ENCODE measurements at regions not wholly inside any gene's neighbourhood (a gene's known extent, or its start where the extent isn't known, plus 50 kb on each side); places are given as distances from the start of the nearest gene placed in this dataset.
"Not testable (repeated sequence)": the region's sequence is repeated elsewhere in the genome, so short reads cannot be mapped to it uniquely, and the experiment has no call there.

GRCh38 chr3:192992361-192992760 lies 74.7 kb upstream of the MB21D2 start:
- Histone ChIP-seq H3K36me3 (ENCODE audit: control insufficient read depth, low read length) (no peaks in the 10 kb centered on the region), H3K27ac (ENCODE audit: low read depth, low read length) (no peak overlapping the region), H3K4me1 (ENCODE audit: control insufficient read depth, low read length) (no peaks in the 10 kb centered on the region), H3K9me2 (replicated peaks; ENCODE audit: control insufficient read depth, low read length) (no peaks in the 10 kb centered on the region), H3F3A (ENCODE audit: control insufficient read depth, insufficient read depth) (no peaks in the 10 kb centered on the region), H3K9me3 (ENCODE audit: control insufficient read depth, insufficient read depth, low read length) (no peaks in the 10 kb centered on the region), H3K79me2 (ENCODE audit: control insufficient read depth, low read length) (no peaks in the 10 kb centered on the region), H3K4me3 (ENCODE audit: low read length) (no peak overlapping the region), H4K20me1 (ENCODE audit: control insufficient read depth, insufficient read depth, low read depth, low read length) (no peaks in the 10 kb centered on the region), H3K27me3 (ENCODE audit: control insufficient read depth, low read length) (no peaks in the 10 kb centered on the region), H3K4me2 (ENCODE audit: low read length) (no peak overlapping the region)
- TF ChIP-seq EZH2phosphoT487 (IDR thresholded peaks at IDR 0.05; ENCODE audit: borderline replicate concordance, low read length), result no peak
- no peak for TF ChIP-seq CTCF (IDR thresholded peaks at IDR 0.05; ENCODE audit: low read depth, low read length, poor library complexity, severe bottlenecking)

DNA sequence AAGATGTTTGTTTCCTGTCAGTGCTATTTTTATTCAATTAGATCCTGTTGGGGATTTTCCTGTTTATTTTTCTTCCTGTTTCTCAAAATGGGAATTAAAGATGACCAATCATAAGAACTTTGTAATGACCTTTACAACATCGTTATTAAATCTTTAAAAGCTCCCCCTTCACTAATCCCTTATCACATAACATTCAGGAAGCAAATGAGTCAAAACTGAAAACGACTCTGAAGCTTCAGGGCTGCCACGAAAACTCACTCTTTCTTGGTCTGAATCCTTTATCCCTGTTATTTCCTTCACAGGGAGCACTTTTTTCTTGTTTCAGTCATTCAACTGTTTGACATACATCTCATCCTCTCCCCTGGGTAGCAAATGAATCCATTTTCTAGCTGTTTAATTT lies 75.8 kb upstream of the MB21D2 start:
- H3K4me2 ChIP-seq (ENCODE audit: low read length), result no peak overlapping the region

DNA sequence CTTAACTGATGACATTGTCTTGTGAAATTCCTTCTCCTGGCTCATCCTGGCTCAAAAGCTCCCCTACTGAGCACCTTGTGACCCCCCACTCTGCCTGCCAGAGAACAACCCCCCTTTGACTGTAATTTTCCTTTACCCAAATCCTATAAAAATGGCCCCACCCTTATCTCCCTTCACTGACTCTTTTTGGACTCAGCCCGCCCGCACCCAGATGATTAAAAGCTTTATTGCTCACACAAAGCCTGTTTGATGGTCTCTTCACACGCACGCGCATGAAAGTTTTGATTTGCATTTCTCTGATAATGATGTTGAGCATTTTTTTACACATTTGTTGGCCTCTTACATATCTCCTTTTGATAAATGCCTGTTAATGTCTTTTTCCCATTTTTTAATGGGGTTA lies 83.5 kb upstream of the MB21D2 start:
- not testable (repeated sequence) for H3K9me3 ChIP-seq (ENCODE audit: control insufficient read depth, insufficient read depth, low read length); H3K79me2 ChIP-seq (ENCODE audit: control insufficient read depth, low read length); H3K27me3 ChIP-seq (ENCODE audit: control insufficient read depth, low read length); H3K27ac ChIP-seq (ENCODE audit: low read depth, low read length); H3K4me3 ChIP-seq (ENCODE audit: low read length); H3K9me2 ChIP-seq (replicated peaks; ENCODE audit: control insufficient read depth, low read length); H3K4me2 ChIP-seq (ENCODE audit: low read length); H3F3A ChIP-seq (ENCODE audit: control insufficient read depth, insufficient read depth); H3K4me1 ChIP-seq (ENCODE audit: control insufficient read depth, low read length); H4K20me1 ChIP-seq (ENCODE audit: control insufficient read depth, insufficient read depth, low read depth, low read length); H3K36me3 ChIP-seq (ENCODE audit: control insufficient read depth, low read length)

More for the DNA sequence above, 75.8 kb upstream of the MB21D2 start:
- H3K27me3 ChIP-seq (ENCODE audit: control insufficient read depth, low read length), result no peaks in the 10 kb centered on the region
- TF ChIP-seq EZH2phosphoT487 (IDR thresholded peaks at IDR 0.05; ENCODE audit: borderline replicate concordance, low read length), result no peak
- no peak for TF ChIP-seq CTCF (IDR thresholded peaks at IDR 0.05; ENCODE audit: low read depth, low read length, poor library complexity, severe bottlenecking)
- no peaks in the 10 kb centered on the region for H3K9me3 ChIP-seq (ENCODE audit: control insufficient read depth, insufficient read depth, low read length)
- no peaks in the 10 kb centered on the region for H3F3A ChIP-seq (ENCODE audit: control insufficient read depth, insufficient read depth)
- H3K4me1 ChIP-seq (ENCODE audit: control insufficient read depth, low read length), result no peaks in the 10 kb centered on the region
- H3K27ac ChIP-seq (ENCODE audit: low read depth, low read length), result no peak overlapping the region
- no peaks in the 10 kb centered on the region for H4K20me1 ChIP-seq (ENCODE audit: control insufficient read depth, insufficient read depth, low read depth, low read length)
- H3K4me3 ChIP-seq (ENCODE audit: low read length), result no peak overlapping the region
- no peaks in the 10 kb centered on the region for H3K36me3 ChIP-seq (ENCODE audit: control insufficient read depth, low read length)
- no peaks in the 10 kb centered on the region for H3K79me2 ChIP-seq (ENCODE audit: control insufficient read depth, low read length)
- H3K9me2 ChIP-seq (replicated peaks; ENCODE audit: control insufficient read depth, low read length), result no peaks in the 10 kb centered on the region

GRCh38 chr3:193003624-193004023 lies 86.0 kb upstream of the MB21D2 start:
- not testable (repeated sequence) for H3K4me3 ChIP-seq (ENCODE audit: low read length); H3K36me3 ChIP-seq (ENCODE audit: control insufficient read depth, low read length); H3K4me1 ChIP-seq (ENCODE audit: control insufficient read depth, low read length); H3K9me3 ChIP-seq (ENCODE audit: control insufficient read depth, insufficient read depth, low read length); H3K27me3 ChIP-seq (ENCODE audit: control insufficient read depth, low read length); H3K9me2 ChIP-seq (replicated peaks; ENCODE audit: control insufficient read depth, low read length); H3K79me2 ChIP-seq (ENCODE audit: control insufficient read depth, low read length); H3K27ac ChIP-seq (ENCODE audit: low read depth, low read length); H3F3A ChIP-seq (ENCODE audit: control insufficient read depth, insufficient read depth); H3K4me2 ChIP-seq (ENCODE audit: low read length); H4K20me1 ChIP-seq (ENCODE audit: control insufficient read depth, insufficient read depth, low read depth, low read length)
